ENCODE measurements at regions not wholly inside any gene's neighbourhood (a gene's known extent, or its start where the extent isn't known, plus 50 kb on each side); places are given as distances from the start of the nearest gene placed in this dataset.

DNA sequence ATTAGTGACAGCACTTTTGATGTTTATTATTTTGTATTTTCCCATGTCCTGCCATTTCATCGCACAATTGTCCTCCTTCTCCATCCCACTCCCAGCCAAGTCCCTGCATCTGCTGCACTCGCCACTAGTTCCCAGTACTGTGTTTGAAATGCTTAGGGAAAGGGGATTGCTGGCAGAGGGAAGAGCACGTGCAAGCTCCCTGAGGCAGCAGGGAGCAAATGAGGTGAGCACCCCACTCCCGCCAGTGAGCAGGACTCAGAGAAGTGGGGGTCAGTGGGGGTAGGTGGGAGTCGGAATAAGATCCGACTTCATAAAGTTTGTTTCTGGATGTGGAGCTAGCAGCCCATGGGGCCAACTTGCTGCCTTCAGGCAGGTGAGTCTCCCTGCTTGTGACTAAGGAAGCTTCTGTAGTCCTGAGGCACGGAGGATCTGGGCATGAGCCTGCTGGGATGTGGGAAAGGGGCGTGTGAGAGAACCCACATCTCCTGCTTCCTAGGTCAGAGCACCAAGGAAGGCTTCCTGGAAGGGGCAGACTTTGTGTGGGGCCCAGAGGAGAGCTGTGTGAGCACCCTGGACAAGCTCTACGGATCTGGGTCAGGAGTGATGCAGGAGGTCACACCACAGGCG, 99.7 kb upstream of the TLE3 start:
- TF ChIP-seq, protein P1, sequence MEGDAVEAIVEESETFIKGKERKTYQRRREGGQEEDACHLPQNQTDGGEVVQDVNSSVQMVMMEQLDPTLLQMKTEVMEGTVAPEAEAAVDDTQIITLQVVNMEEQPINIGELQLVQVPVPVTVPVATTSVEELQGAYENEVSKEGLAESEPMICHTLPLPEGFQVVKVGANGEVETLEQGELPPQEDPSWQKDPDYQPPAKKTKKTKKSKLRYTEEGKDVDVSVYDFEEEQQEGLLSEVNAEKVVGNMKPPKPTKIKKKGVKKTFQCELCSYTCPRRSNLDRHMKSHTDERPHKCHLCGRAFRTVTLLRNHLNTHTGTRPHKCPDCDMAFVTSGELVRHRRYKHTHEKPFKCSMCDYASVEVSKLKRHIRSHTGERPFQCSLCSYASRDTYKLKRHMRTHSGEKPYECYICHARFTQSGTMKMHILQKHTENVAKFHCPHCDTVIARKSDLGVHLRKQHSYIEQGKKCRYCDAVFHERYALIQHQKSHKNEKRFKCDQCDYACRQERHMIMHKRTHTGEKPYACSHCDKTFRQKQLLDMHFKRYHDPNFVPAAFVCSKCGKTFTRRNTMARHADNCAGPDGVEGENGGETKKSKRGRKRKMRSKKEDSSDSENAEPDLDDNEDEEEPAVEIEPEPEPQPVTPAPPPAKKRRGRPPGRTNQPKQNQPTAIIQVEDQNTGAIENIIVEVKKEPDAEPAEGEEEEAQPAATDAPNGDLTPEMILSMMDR (IDR thresholded peaks at IDR 0.05): no peak
- no peak for TF ChIP-seq POLR2A (IDR thresholded peaks at IDR 0.05)
